ENCODE measurements at regions not wholly inside any gene's neighbourhood (a gene's known extent, or its start where the extent isn't known, plus 50 kb on each side); places are given as distances from the start of the nearest gene placed in this dataset.

GRCh38 chr3:144557515-144557914 lies 585.9 kb downstream of the DIPK2A start:
- TF ChIP-seq POLR2A (IDR thresholded peaks at IDR 0.05; ENCODE audit: low read depth, low read length) = no peak
- TF ChIP-seq TAF1 (IDR thresholded peaks at IDR 0.05; ENCODE audit: low read depth, low read length) = no peak

All from GM12891 (cell line).